Caco-2 (cell line): ENCODE measurements at regions not wholly inside any gene's neighbourhood (a gene's known extent, or its start where the extent isn't known, plus 50 kb on each side); places are given as distances from the start of the nearest gene placed in this dataset.

Experiments
- BruUV-seq: library from RNA; stranded (reverse); fragments of 400-500 nt; replicated peaks from 2 replicates; lab custom pipeline; 2021; lab: Mats Ljungman, UMichigan
- CTCF ChIA-PET: fragments of 300-600 bp; sonication (Branson Sonifier 250); formaldehyde crosslinking; loops from one replicate; lab custom pipeline; 2022; ENCODE audit warnings: antibody characterized with exemption; lab: Charles Lee
- POLR2A ChIA-PET: fragments of 300-600 bp; sonication (Branson Sonifier 250); formaldehyde crosslinking; loops from one replicate; lab custom pipeline; 2022; ENCODE audit warnings: antibody characterized with exemption; lab: Charles Lee
- DNase-seq, 2 experiments: peaks; one replicate each; pipeline versions ENCODE4 v3.0.0 to v3.0.0-alpha.2; 2020 to 2022
- H3K27me3 ChIP-seq: replicated peaks from 2 replicates; pipeline ENCODE4 v1.6.0; 2011; ENCODE audit warnings: low read length; ENCODE audit not compliant: control insufficient read depth, insufficient read depth
- H3K36me3 ChIP-seq: 2 replicates; pipeline ENCODE4 v1.5.1; 2011; ENCODE audit warnings: low read length; ENCODE audit not compliant: control insufficient read depth, insufficient read depth
- H3K4me1 ChIP-seq: fragments of 250-450 bp; sonication (Bioruptor Pico); 2 replicates; pipeline ENCODE4 v1.5.1; 2020; ENCODE audit warnings: mild to moderate bottlenecking
- H3K4me3 ChIP-seq: 2 replicates; pipeline ENCODE4 v1.5.1; 2011; ENCODE audit warnings: low read depth, mild to moderate bottlenecking, control low read depth, low read length
- H3K9me3 ChIP-seq: fragments of 250-450 bp; sonication (Bioruptor Pico); 2 replicates; pipeline ENCODE4 v1.5.1; 2020; ENCODE audit warnings: mild to moderate bottlenecking, moderate library complexity
- H3K27ac Mint-ChIP-seq: one replicate; pipeline ENCODE4 v1.8.0; 2022; ENCODE audit warnings: mixed read lengths; ENCODE audit not compliant: unreplicated experiment
- H3K27me3 Mint-ChIP-seq: one replicate; pipeline ENCODE4 v1.8.0; 2022; ENCODE audit warnings: mixed read lengths; ENCODE audit not compliant: insufficient read depth, unreplicated experiment
- H3K36me3 Mint-ChIP-seq: one replicate; pipeline ENCODE4 v1.8.0; 2022; ENCODE audit warnings: mild to moderate bottlenecking, mixed read lengths; ENCODE audit not compliant: insufficient read depth, unreplicated experiment
- H3K4me1 Mint-ChIP-seq: one replicate; pipeline ENCODE4 v1.8.0; 2022; ENCODE audit warnings: low read depth, mixed read lengths; ENCODE audit not compliant: unreplicated experiment
- H3K4me3 Mint-ChIP-seq: one replicate; pipeline ENCODE4 v1.8.0; 2022; ENCODE audit warnings: mild to moderate bottlenecking, moderate library complexity, mixed read lengths; ENCODE audit not compliant: unreplicated experiment
- H3K9me3 Mint-ChIP-seq: one replicate; pipeline ENCODE4 v1.8.0; 2022; ENCODE audit warnings: mixed read lengths; ENCODE audit not compliant: unreplicated experiment
- intact Hi-C: fragments of 100-400 bp; cut with micrococcal nuclease; formaldehyde crosslinking; loops from one replicate; pipeline ENCODE4 v1.10.0; 2022; ENCODE audit not compliant: unreplicated experiment
- TF ChIP-seq, protein P1 (sequence below), 2 experiments: fragments of 200-600 bp in 1 of 2; IDR thresholded peaks; 1 replicate in 1 of 2; 2 replicates in 1 of 2; pipeline versions ENCODE4 v1.5.1 to v1.8.0; 2011 to 2022; ENCODE audit warnings: antibody characterized with exemption in 1 of 2, control low read depth in 1 of 2, inconsistent platforms in 1 of 2, low read depth in 1 of 2, low read length in 1 of 2, mild to moderate bottlenecking in 1 of 2, moderate library complexity in 1 of 2; ENCODE audit not compliant: insufficient read depth in 1 of 2, severe bottlenecking in 1 of 2, unreplicated experiment in 1 of 2

DNA sequence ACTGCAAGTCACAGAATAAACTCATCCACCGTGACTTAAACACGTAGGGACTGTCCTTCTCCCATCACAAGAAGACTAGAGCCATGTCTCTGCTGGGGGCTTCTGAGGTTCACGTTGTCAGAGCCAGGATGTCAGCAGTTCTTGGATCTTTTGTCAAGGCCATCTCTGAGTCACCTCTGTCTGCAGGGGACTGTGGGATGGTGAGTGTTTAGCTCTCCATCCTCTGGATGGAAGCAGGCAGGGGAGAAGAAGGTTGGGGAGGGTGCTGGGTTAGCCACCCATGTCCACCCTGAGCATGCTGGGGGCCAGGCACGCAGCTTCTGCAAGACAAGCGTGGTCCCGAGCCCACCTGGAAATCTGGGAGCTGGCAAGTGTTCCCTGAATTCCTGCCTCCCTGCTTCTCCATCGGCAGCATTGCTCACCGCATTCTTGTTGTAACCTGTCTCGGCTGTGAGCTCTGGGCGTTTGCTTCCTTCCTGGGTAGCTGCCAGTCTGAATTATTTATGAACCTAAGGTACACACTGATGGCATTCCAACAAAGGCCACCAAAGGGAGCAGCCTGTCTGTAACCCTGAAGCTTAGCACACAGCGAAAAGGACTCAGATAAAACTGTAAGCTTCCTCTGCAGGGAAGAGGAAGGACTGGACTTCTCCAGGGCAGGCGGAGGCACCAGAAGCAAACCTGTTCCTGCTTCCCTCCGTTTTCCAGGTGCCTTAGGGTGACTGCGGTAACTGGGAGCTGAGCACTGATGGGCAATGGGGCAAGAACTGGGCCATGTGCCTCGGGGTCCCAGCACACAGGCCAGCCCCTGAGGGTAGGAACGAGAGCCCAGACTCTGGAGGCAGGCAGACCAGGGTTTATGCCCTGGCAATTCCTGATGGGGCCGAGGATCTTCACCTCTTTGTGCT is 88.6 kb downstream of the RIPK4 start:
- Histone ChIP-seq H3K9me3 (no peaks in the 10 kb centered on the region), H3K4me3 (peak overlapping the region; percentile 29), H3K27me3 (no peaks in the 10 kb centered on the region), H3K4me1 (peaks cover 26% of the 10 kb centered on the region), H3K36me3 (no peaks in the 10 kb centered on the region)
- Mint-ChIP-seq H3K4me3 (peak overlapping the region; percentile 74), H3K9me3 (no peaks in the 10 kb centered on the region), H3K36me3 (peaks cover 12% of the 10 kb centered on the region), H3K27me3 (no peaks in the 10 kb centered on the region), H3K4me1 (no peaks in the 10 kb centered on the region), H3K27ac (peak overlapping the region; percentile 96)
- DNase-seq: peak; percentile 80 to 90
- TF ChIP-seq, protein P1, sequence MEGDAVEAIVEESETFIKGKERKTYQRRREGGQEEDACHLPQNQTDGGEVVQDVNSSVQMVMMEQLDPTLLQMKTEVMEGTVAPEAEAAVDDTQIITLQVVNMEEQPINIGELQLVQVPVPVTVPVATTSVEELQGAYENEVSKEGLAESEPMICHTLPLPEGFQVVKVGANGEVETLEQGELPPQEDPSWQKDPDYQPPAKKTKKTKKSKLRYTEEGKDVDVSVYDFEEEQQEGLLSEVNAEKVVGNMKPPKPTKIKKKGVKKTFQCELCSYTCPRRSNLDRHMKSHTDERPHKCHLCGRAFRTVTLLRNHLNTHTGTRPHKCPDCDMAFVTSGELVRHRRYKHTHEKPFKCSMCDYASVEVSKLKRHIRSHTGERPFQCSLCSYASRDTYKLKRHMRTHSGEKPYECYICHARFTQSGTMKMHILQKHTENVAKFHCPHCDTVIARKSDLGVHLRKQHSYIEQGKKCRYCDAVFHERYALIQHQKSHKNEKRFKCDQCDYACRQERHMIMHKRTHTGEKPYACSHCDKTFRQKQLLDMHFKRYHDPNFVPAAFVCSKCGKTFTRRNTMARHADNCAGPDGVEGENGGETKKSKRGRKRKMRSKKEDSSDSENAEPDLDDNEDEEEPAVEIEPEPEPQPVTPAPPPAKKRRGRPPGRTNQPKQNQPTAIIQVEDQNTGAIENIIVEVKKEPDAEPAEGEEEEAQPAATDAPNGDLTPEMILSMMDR (IDR thresholded peaks at IDR 0.05; ENCODE audit: insufficient read depth in 1 of 2, low read depth in 1 of 2, low read length in 1 of 2, severe bottlenecking in 1 of 2, unreplicated experiment in 1 of 2): no peak
- intact Hi-C loops: loop anchor here (1.0 to 5.0 kb wide), 5 partner anchors 13 to 90 kb away; no protein-coding TSS in a partner anchor
- ChIA-PET POLR2A (interaction anchor here (0.5 to 2.6 kb wide), 14 partner anchors 14 to 170 kb away, joined by 3 to 34 read pairs (median 6); partner anchors contain the start of genes RIPK4 and TMPRSS2), CTCF (interaction anchor here (0.6 to 1.8 kb wide), 9 partner anchors 14 to 138 kb away, joined by 3 to 29 read pairs (median 6); no protein-coding TSS in a partner anchor)
- BruUV-seq: TSS peak; percentile 91

DNA sequence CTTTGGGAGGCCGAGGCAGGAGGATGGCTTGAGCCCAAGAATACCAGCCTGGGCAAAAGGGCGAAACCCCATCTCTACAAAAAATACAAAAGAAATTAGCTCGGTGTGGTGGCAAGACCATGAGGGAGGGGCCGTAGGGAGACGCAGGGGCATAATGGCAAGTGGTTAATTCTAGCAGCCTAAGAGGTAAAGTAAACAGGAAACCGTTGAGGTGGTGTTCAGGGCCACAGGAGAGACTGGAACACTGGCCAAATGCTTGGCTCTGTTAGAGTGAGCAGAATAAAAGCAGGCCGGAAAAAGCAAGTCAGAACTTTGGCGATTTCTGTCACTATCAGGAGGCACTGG is 89.2 kb downstream of the RIPK4 start:
- H3K4me3 ChIP-seq: no peak overlapping the region
- no peak for DNase-seq
- H3K36me3 Mint-ChIP-seq: peaks cover 12% of the 10 kb centered on the region

DNA sequence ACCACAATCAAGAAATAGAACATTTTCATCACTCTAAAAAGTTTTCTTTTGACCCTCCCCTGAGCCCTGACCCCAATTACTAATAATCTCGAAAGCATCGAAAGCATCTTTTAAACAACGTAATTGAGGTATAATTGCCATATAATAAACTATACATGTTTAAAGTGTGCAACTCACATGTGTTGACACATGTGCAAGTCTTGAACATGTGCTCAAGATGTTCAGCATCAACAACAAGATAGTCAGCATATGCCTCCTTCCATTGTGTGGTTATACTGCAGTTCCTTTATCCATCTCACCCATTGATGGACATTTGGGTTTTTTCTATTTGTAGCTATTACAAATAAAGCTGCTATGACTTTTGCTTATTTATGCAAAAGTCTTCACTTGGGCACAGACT is 90.7 kb downstream of the RIPK4 start:
- Mint-ChIP-seq H3K27me3 (no peaks in the 10 kb centered on the region), H3K9me3 (no peaks in the 10 kb centered on the region), H3K4me3 (no peak overlapping the region), H3K4me1 (no peaks in the 10 kb centered on the region), H3K27ac (no peak overlapping the region), H3K36me3 (peaks cover 12% of the 10 kb centered on the region)
- intact Hi-C loops: loop anchor here (5.0 kb wide), 1 partner anchor 76 kb away; no protein-coding TSS in a partner anchor
- Histone ChIP-seq H3K36me3 (no peaks in the 10 kb centered on the region), H3K4me1 (peaks cover 23% of the 10 kb centered on the region), H3K27me3 (no peaks in the 10 kb centered on the region), H3K9me3 (no peaks in the 10 kb centered on the region), H3K4me3 (no peak overlapping the region)
- no peak for DNase-seq
- ChIA-PET POLR2A (no interaction called here), CTCF (no interaction called here)
- BruUV-seq: no TSS peak
- TF ChIP-seq, protein P1 (IDR thresholded peaks at IDR 0.05; ENCODE audit: insufficient read depth in 1 of 2, low read depth in 1 of 2, low read length in 1 of 2, severe bottlenecking in 1 of 2, unreplicated experiment in 1 of 2): no peak

More for the DNA sequence above, 89.2 kb downstream of the RIPK4 start:
- H3K9me3 Mint-ChIP-seq: no peaks in the 10 kb centered on the region
- Histone ChIP-seq H3K36me3 (no peaks in the 10 kb centered on the region), H3K4me1 (peaks cover 24% of the 10 kb centered on the region), H3K27me3 (no peaks in the 10 kb centered on the region), H3K9me3 (no peaks in the 10 kb centered on the region)
- H3K27ac Mint-ChIP-seq: peak overlapping the region; percentile 96
- peak overlapping the region; percentile 74 for H3K4me3 Mint-ChIP-seq
- ChIA-PET POLR2A (interaction anchor here (0.7 to 2.6 kb wide), 7 partner anchors 14 to 65 kb away, joined by 4 to 34 read pairs (median 6); no protein-coding TSS in a partner anchor), CTCF (interaction anchor here (0.6 to 1.8 kb wide), 7 partner anchors 14 to 139 kb away, joined by 3 to 29 read pairs (median 6); no protein-coding TSS in a partner anchor)
- no TSS peak for BruUV-seq
- intact Hi-C loops: loop anchor here (1.0 to 5.0 kb wide), 5 partner anchors 13 to 91 kb away; no protein-coding TSS in a partner anchor
- TF ChIP-seq, protein P1 (IDR thresholded peaks at IDR 0.05; ENCODE audit: insufficient read depth in 1 of 2, low read depth in 1 of 2, low read length in 1 of 2, severe bottlenecking in 1 of 2, unreplicated experiment in 1 of 2): no peak
- H3K27me3 Mint-ChIP-seq: no peaks in the 10 kb centered on the region
- no peaks in the 10 kb centered on the region for H3K4me1 Mint-ChIP-seq
